ENCODE measurements at regions not wholly inside any gene's neighbourhood (a gene's known extent, or its start where the extent isn't known, plus 50 kb on each side); places are given as distances from the start of the nearest gene placed in this dataset.

DNA sequence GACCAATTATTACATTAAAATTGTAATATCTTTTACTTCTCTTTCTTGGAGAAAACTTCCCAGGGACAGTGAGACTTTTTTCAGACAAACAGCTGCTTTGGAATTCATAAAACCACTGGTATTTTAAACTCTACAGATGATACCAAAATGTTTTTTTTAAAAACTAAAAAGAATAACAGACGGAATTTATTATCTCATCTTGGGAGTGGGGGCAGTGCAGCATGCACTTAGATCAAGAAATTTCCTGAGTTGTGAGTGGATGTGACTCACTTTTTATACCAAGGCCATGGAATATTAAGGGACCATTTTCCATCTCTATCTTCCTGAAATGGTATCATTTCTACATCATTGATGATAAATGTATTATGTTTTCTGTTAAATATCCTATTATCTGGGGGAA lies 422.8 kb upstream of the HNRNPA3 start (continued):
- TF ChIP-seq, protein P1, sequence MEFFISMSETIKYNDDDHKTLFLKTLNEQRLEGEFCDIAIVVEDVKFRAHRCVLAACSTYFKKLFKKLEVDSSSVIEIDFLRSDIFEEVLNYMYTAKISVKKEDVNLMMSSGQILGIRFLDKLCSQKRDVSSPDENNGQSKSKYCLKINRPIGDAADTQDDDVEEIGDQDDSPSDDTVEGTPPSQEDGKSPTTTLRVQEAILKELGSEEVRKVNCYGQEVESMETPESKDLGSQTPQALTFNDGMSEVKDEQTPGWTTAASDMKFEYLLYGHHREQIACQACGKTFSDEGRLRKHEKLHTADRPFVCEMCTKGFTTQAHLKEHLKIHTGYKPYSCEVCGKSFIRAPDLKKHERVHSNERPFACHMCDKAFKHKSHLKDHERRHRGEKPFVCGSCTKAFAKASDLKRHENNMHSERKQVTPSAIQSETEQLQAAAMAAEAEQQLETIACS (CRISPR knock-in tag; IDR thresholded peaks at IDR 0.05), result no peak
- TF ChIP-seq SMC3 (IDR thresholded peaks at IDR 0.05; ENCODE audit: low read length) (no peak), BHLHE40 (IDR thresholded peaks at IDR 0.05; ENCODE audit: low read length) (no peak), JUNB (CRISPR knock-in tag; IDR thresholded peaks at IDR 0.05; ENCODE audit: borderline replicate concordance) (no peak), ZNF451 (CRISPR knock-in tag; IDR thresholded peaks at IDR 0.05) (no peak)
- TF ChIP-seq, protein P2, sequence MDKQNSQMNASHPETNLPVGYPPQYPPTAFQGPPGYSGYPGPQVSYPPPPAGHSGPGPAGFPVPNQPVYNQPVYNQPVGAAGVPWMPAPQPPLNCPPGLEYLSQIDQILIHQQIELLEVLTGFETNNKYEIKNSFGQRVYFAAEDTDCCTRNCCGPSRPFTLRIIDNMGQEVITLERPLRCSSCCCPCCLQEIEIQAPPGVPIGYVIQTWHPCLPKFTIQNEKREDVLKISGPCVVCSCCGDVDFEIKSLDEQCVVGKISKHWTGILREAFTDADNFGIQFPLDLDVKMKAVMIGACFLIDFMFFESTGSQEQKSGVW (CRISPR knock-in tag; IDR thresholded peaks at IDR 0.05; ENCODE audit: borderline replicate concordance), result no peak
- TF ChIP-seq, protein P3, sequence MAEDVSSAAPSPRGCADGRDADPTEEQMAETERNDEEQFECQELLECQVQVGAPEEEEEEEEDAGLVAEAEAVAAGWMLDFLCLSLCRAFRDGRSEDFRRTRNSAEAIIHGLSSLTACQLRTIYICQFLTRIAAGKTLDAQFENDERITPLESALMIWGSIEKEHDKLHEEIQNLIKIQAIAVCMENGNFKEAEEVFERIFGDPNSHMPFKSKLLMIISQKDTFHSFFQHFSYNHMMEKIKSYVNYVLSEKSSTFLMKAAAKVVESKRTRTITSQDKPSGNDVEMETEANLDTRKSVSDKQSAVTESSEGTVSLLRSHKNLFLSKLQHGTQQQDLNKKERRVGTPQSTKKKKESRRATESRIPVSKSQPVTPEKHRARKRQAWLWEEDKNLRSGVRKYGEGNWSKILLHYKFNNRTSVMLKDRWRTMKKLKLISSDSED (CRISPR knock-in tag; IDR thresholded peaks at IDR 0.05), result no peak

DNA sequence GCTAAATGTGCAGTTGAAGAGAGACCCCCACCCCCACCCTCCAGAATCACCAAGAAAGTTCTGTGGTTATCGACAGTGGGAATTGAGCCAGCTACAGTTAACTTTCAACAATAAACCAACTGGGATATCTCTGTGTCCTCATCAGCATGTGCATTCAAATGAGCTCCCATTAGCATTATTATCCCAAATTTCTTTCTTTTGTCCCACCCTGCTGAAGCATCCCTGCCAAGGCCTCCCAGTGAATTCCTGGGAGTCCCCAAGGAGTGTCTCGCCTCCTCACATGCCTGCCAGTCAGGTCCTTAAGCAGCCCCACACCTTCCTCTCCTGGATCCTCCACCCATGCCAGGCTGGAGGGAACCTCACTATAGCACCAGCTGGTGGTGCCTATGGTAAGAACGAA lies 422.1 kb upstream of the HNRNPA3 start:
- 0% methylated on average over 3 of the region's 3 CpGs for WGBS (ENCODE audit: low lambda C conversion rate)
- POLR2A ChIA-PET, result no interaction called here
- TF ChIP-seq TAF15 (IDR thresholded peaks at IDR 0.05; ENCODE audit: low read depth, low read length, poor library complexity, severe bottlenecking), result no peak
- TF ChIP-seq, protein P4, sequence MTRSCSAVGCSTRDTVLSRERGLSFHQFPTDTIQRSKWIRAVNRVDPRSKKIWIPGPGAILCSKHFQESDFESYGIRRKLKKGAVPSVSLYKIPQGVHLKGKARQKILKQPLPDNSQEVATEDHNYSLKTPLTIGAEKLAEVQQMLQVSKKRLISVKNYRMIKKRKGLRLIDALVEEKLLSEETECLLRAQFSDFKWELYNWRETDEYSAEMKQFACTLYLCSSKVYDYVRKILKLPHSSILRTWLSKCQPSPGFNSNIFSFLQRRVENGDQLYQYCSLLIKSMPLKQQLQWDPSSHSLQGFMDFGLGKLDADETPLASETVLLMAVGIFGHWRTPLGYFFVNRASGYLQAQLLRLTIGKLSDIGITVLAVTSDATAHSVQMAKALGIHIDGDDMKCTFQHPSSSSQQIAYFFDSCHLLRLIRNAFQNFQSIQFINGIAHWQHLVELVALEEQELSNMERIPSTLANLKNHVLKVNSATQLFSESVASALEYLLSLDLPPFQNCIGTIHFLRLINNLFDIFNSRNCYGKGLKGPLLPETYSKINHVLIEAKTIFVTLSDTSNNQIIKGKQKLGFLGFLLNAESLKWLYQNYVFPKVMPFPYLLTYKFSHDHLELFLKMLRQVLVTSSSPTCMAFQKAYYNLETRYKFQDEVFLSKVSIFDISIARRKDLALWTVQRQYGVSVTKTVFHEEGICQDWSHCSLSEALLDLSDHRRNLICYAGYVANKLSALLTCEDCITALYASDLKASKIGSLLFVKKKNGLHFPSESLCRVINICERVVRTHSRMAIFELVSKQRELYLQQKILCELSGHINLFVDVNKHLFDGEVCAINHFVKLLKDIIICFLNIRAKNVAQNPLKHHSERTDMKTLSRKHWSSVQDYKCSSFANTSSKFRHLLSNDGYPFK (CRISPR knock-in tag; IDR thresholded peaks at IDR 0.05; ENCODE audit: borderline replicate concordance), result no peak
- TF ChIP-seq, protein P5, sequence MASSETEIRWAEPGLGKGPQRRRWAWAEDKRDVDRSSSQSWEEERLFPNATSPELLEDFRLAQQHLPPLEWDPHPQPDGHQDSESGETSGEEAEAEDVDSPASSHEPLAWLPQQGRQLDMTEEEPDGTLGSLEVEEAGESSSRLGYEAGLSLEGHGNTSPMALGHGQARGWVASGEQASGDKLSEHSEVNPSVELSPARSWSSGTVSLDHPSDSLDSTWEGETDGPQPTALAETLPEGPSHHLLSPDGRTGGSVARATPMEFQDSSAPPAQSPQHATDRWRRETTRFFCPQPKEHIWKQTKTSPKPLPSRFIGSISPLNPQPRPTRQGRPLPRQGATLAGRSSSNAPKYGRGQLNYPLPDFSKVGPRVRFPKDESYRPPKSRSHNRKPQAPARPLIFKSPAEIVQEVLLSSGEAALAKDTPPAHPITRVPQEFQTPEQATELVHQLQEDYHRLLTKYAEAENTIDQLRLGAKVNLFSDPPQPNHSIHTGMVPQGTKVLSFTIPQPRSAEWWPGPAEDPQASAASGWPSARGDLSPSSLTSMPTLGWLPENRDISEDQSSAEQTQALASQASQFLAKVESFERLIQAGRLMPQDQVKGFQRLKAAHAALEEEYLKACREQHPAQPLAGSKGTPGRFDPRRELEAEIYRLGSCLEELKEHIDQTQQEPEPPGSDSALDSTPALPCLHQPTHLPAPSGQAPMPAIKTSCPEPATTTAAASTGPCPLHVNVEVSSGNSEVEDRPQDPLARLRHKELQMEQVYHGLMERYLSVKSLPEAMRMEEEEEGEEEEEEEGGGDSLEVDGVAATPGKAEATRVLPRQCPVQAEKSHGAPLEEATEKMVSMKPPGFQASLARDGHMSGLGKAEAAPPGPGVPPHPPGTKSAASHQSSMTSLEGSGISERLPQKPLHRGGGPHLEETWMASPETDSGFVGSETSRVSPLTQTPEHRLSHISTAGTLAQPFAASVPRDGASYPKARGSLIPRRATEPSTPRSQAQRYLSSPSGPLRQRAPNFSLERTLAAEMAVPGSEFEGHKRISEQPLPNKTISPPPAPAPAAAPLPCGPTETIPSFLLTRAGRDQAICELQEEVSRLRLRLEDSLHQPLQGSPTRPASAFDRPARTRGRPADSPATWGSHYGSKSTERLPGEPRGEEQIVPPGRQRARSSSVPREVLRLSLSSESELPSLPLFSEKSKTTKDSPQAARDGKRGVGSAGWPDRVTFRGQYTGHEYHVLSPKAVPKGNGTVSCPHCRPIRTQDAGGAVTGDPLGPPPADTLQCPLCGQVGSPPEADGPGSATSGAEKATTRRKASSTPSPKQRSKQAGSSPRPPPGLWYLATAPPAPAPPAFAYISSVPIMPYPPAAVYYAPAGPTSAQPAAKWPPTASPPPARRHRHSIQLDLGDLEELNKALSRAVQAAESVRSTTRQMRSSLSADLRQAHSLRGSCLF (CRISPR knock-in tag; IDR thresholded peaks at IDR 0.05; ENCODE audit: borderline replicate concordance), result no peak
- no peak for TF ChIP-seq ZNF383 (CRISPR knock-in tag; IDR thresholded peaks at IDR 0.05; ENCODE audit: borderline replicate concordance)

More for the DNA sequence above, 422.1 kb upstream of the HNRNPA3 start:
- no peak overlapping the region for H3K4me2 ChIP-seq (ENCODE audit: low read depth, low read length)
- no peaks in the 10 kb centered on the region for H3K9me3 ChIP-seq (ENCODE audit: low read length)
- in situ Hi-C loops (cut with HindIII; ENCODE audit: extremely low pct_ligation_motif_present, low pct_unique_long_range_greater_than_20kb), result no loop called here
- no TSS peak for BruUV-seq (replicated peaks)
- H3K27me3 ChIP-seq (ENCODE audit: control insufficient read depth in 1 of 2, insufficient read depth in 2 of 2, low read length in 2 of 2), result peaks cover 0 to 4% of the 10 kb centered on the region in 2 experiments; a peak in 1 of 5 replicates
- ATAC-seq (no peak), FAIRE-seq (no peak), DNase-seq (ENCODE audit: low spot score) (no peak)
- peaks cover 3% of the 10 kb centered on the region; the same call in 1 of the 2 replicates for H3K4me1 ChIP-seq (ENCODE audit: insufficient read depth, low read length)
- CTCF ChIA-PET (ENCODE audit: low intra/inter-chr PET ratio, low total read pairs), result no interaction called here
- H2AFZ ChIP-seq (ENCODE audit: low read length), result no peak overlapping the region
- intact Hi-C loops (cut with micrococcal nuclease; ENCODE audit: unreplicated experiment), result no loop called here
- no peak overlapping the region for H3K9ac ChIP-seq (ENCODE audit: insufficient read depth, low read depth, low read length)
- no peaks in the 10 kb centered on the region for H3K79me2 ChIP-seq (ENCODE audit: insufficient read depth, low read length)
- H3K4me3 ChIP-seq (replicated peaks in 1 of 3; ENCODE audit: insufficient read depth in 1 of 3, low read depth in 2 of 3, low read length in 3 of 3), result no peak overlapping the region
- no peaks in the 10 kb centered on the region for H3K36me3 ChIP-seq (replicated peaks in 1 of 2; ENCODE audit: control insufficient read depth in 1 of 2, insufficient read depth in 2 of 2, low read length in 2 of 2)
- no peaks in the 10 kb centered on the region for H4K20me1 ChIP-seq (ENCODE audit: insufficient read depth, low read length)
- H3K27ac ChIP-seq (ENCODE audit: extremely low read length, insufficient read depth, low read length), result no peak overlapping the region

All from HepG2 (cell line).